A673 (cell line): ENCODE measurements at regions not wholly inside any gene's neighbourhood (a gene's known extent, or its start where the extent isn't known, plus 50 kb on each side); places are given as distances from the start of the nearest gene placed in this dataset.

Experiments
- BruUV-seq: library from RNA; stranded (reverse); fragments of 400-500 nt; replicated peaks from 2 replicates; lab custom pipeline; 2021; lab: Mats Ljungman, UMichigan
- CTCF ChIA-PET: fragments of 300-600 bp; sonication (Branson Sonifier 250); formaldehyde crosslinking; loops from one replicate; lab custom pipeline; 2022; ENCODE audit warnings: antibody characterized with exemption; lab: Charles Lee
- POLR2A ChIA-PET: fragments of 300-600 bp; sonication (Branson Sonifier 250); formaldehyde crosslinking; loops from one replicate; lab custom pipeline; 2022; ENCODE audit warnings: antibody characterized with exemption; ENCODE audit not compliant: low non-redundant PET; lab: Charles Lee
- DNase-seq: peaks from one replicate; pipeline ENCODE4 v3.0.0-alpha.2; 2015; ENCODE audit warnings: low spot score
- H3K27ac ChIP-seq: fragments of 200-600 bp; sonication (generic); 2 replicates; pipeline ENCODE4 v1.5.1; 2016; ENCODE audit warnings: mixed run types, low read depth, mild to moderate bottlenecking, mixed read lengths, antibody characterized with exemption, low read length; ENCODE audit not compliant: poor library complexity, severe bottlenecking
- H3K27me3 ChIP-seq: fragments of 200-600 bp; sonication (generic); replicated peaks from 2 replicates; pipeline ENCODE4 v1.6.1; 2017; ENCODE audit warnings: mixed run types, low read depth, mild to moderate bottlenecking, mixed read lengths, antibody characterized with exemption, low read length; ENCODE audit not compliant: insufficient read depth, poor library complexity
- H3K36me3 ChIP-seq: fragments of 200-600 bp; sonication (generic); 2 replicates; pipeline ENCODE4 v1.6.1; 2016; ENCODE audit warnings: mixed run types, mild to moderate bottlenecking, mixed read lengths, antibody characterized with exemption, low read length; ENCODE audit not compliant: insufficient read depth, poor library complexity, severe bottlenecking
- H3K4me1 ChIP-seq: fragments of 200-600 bp; sonication (generic); 2 replicates; pipeline ENCODE4 v1.6.1; 2017; ENCODE audit warnings: mixed run types, mild to moderate bottlenecking, mixed read lengths, antibody characterized with exemption, low read length; ENCODE audit not compliant: insufficient read depth, poor library complexity, severe bottlenecking
- H3K4me3 ChIP-seq: fragments of 200-600 bp; sonication (generic); 2 replicates; pipeline ENCODE4 v1.5.1; 2016; ENCODE audit warnings: low read depth, mixed run types, mild to moderate bottlenecking, mixed read lengths, low read length; ENCODE audit not compliant: poor library complexity, severe bottlenecking
- H3K9me3 ChIP-seq: fragments of 200-600 bp; sonication (generic); 2 replicates; pipeline ENCODE4 v1.6.1; 2016; ENCODE audit warnings: mixed run types, low read depth, mild to moderate bottlenecking, mixed read lengths, antibody characterized with exemption, low read length; ENCODE audit not compliant: poor library complexity, severe bottlenecking
- EZH2 ChIP-seq: fragments of 200-600 bp; sonication (generic); IDR thresholded peaks from 2 replicates; pipeline ENCODE4 v1.6.1; 2017; ENCODE audit warnings: borderline replicate concordance, low read depth, mild to moderate bottlenecking, mixed read lengths, antibody characterized with exemption, low read length; ENCODE audit not compliant: poor library complexity, severe bottlenecking
- intact Hi-C: fragments of 100-400 bp; cut with micrococcal nuclease; formaldehyde crosslinking; loops from one replicate; pipeline ENCODE4 v1.10.0; 2022; ENCODE audit not compliant: unreplicated experiment
- TF ChIP-seq, protein P1 (sequence below): fragments of 300-800, 200-600 bp; sonication (generic); conservative IDR thresholded peaks from 2 replicates; pipeline ENCODE4 v1.5.1; 2017; ENCODE audit warnings: low read depth, mild to moderate bottlenecking, antibody characterized with exemption, low read length, moderate library complexity, mixed read lengths

DNA sequence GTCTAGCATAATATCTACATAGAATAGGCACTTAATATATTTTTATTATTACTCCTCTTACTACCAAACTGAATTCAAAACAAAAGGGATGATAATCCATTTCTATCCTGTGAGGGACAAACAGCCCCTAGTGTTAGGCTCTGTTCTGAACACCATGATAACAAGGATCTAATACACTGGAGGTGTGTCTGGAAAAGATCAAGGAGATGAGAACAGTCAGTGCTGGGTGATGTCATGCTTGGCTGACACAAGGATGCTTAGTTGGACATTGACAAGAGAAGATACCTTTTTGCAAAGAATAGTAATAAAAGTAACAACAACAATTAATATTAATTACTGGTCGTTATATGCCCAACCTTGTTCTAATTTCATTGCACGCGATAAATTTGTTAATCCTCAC is 458.7 kb downstream of the EBF1 start:
- intact Hi-C loops: no loop called here
- Histone ChIP-seq H3K36me3 (no peaks in the 10 kb centered on the region), H3K27me3 (no peaks in the 10 kb centered on the region), H3K4me1 (no peaks in the 10 kb centered on the region), H3K4me3 (no peak overlapping the region), H3K27ac (no peak overlapping the region), H3K9me3 (no peaks in the 10 kb centered on the region)
- DNase-seq: no peak
- BruUV-seq: no TSS peak
- TF ChIP-seq, protein P1, sequence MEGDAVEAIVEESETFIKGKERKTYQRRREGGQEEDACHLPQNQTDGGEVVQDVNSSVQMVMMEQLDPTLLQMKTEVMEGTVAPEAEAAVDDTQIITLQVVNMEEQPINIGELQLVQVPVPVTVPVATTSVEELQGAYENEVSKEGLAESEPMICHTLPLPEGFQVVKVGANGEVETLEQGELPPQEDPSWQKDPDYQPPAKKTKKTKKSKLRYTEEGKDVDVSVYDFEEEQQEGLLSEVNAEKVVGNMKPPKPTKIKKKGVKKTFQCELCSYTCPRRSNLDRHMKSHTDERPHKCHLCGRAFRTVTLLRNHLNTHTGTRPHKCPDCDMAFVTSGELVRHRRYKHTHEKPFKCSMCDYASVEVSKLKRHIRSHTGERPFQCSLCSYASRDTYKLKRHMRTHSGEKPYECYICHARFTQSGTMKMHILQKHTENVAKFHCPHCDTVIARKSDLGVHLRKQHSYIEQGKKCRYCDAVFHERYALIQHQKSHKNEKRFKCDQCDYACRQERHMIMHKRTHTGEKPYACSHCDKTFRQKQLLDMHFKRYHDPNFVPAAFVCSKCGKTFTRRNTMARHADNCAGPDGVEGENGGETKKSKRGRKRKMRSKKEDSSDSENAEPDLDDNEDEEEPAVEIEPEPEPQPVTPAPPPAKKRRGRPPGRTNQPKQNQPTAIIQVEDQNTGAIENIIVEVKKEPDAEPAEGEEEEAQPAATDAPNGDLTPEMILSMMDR: no peak
- TF ChIP-seq EZH2: no peak
- POLR2A ChIA-PET: no interaction called here
- CTCF ChIA-PET: no interaction called here

DNA sequence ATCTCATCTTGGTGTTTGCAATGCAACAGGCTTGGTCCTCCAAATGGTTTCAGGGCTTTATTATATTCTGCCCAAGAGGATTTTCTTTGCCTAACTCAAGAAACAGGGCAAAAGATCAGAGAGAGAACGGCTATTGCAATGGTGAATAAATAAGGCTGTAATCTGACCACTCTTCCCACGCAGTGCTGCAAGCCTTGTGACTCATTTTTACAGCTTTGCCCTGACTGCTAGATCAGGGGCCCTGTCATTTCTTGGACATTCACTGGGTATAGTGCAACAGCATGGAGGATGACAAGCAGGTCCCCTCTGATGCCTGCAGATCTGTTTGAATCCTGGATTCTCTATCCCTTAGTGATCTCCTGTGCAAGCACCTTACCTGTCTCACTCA is 459.1 kb downstream of the EBF1 start:
- Histone ChIP-seq H3K27me3 (no peaks in the 10 kb centered on the region), H3K4me3 (no peak overlapping the region), H3K9me3 (no peaks in the 10 kb centered on the region), H3K36me3 (no peaks in the 10 kb centered on the region), H3K27ac (no peak overlapping the region), H3K4me1 (no peaks in the 10 kb centered on the region)
- BruUV-seq: no TSS peak
- CTCF ChIA-PET: no interaction called here
- TF ChIP-seq, protein P1: no peak
- no peak for TF ChIP-seq EZH2
- intact Hi-C loops: no loop called here
- no peak for DNase-seq
- POLR2A ChIA-PET: no interaction called here

DNA sequence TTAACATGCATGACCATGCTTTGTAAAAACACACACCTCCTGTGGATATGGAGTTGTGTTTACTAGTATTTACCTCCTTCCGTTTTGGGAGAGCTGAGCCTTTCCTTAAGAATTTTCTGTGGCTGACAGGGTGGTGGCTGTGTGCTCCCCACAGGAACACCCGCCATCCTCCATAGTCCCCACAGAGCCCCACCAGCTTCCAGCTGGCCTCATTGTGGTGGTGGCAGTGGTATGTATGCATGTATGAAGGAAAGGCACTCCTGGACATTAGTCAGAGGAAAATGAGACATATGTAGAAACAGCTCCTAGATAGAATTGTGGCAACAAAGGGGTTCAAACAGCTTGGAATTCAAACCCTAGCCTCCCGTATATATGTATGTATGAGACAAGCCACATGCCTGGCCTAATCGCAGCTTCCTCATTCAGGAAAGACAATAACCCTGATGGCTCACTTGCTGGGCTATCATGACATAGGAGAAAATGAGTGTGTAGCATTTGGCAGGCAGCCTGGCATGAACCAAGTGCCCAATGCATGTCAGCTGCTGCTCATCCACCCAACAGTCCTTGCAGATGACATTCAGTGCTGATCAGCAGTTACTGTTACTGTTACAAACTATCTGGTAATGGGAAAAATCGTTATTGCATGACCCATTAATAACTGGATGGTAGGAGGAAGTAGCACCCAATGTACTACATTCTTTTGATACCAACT is 459.7 kb downstream of the EBF1 start:
- H3K4me3 ChIP-seq: no peak overlapping the region
- no peaks in the 10 kb centered on the region for H3K9me3 ChIP-seq
- no peak for DNase-seq
- intact Hi-C loops: no loop called here
- no peaks in the 10 kb centered on the region for H3K27me3 ChIP-seq
- ChIA-PET CTCF (no interaction called here), POLR2A (no interaction called here)
- TF ChIP-seq, protein P1: no peak
- no peak for TF ChIP-seq EZH2
- H3K27ac ChIP-seq: no peak overlapping the region
- BruUV-seq: no TSS peak
- H3K4me1 ChIP-seq: no peaks in the 10 kb centered on the region
- H3K36me3 ChIP-seq: no peaks in the 10 kb centered on the region
